ENCODE measurements at regions not wholly inside any gene's neighbourhood (a gene's known extent, or its start where the extent isn't known, plus 50 kb on each side); places are given as distances from the start of the nearest gene placed in this dataset.

DNA sequence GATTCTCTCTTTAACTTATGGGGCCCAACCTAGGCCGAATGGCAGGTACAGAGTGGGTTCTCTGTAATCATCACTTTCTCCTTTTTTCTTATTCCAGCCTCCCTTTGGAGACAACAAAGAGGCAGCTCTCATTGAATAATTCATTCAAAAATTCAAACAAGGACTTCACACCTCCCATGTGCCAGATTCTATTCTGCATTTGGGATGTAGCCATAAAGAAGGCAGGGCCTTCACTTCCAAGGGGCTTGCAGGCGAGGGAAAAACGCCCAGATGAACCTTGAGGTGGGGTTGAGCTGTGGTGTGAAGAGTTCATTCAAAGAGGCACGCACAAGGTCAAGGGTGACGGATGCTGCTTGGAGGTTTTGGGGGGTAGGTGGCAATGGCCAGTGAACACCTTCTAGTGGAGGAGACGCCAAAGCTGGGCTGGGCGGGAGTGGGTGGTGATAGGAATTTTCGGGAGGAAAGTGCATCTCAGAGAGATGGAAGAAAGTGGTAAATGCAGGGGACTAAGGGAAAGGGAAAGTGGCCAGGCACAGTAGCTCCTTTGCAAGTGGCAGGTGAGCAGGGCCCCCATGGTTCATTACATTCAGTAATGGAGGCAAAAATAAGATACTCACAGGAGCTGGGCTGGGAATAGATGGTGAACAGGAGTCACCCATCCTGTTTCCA is 499.6 kb downstream of the MIAT start:
- Histone ChIP-seq H3K4me2 (ENCODE audit: low read length, poor library complexity, severe bottlenecking) (no peak overlapping the region), H2AFZ (ENCODE audit: low read depth, low read length) (no peak overlapping the region), H3K9ac (ENCODE audit: low read length) (no peak overlapping the region), H3K79me1 (replicated peaks; ENCODE audit: low read length, poor library complexity, severe bottlenecking) (no peaks in the 10 kb centered on the region), H3K9me3 (ENCODE audit: control insufficient read depth, low read length) (peaks cover 2% of the 10 kb centered on the region), H3K36me3 (ENCODE audit: control insufficient read depth in 1 of 2, insufficient read depth in 2 of 2, low read depth in 1 of 2, low read length in 2 of 2) (no peaks in the 10 kb centered on the region), H2BK15ac (ENCODE audit: low read depth, poor library complexity, severe bottlenecking) (no peak overlapping the region), H3K4me1 (ENCODE audit: control insufficient read depth, insufficient read depth, low read depth, low read length) (peaks cover 6% of the 10 kb centered on the region), H3K23ac (ENCODE audit: low read length in 2 of 2) (no peak overlapping the region), H3K4ac (ENCODE audit: low read depth in 1 of 2, low read length in 2 of 2) (no peak overlapping the region), H3K4me3 (ENCODE audit: insufficient read depth in 1 of 2, low read depth in 1 of 2, low read length in 2 of 2) (no peak overlapping the region), H2BK120ac (ENCODE audit: low read depth, low read length) (no peak overlapping the region), H4K8ac (ENCODE audit: low read length) (no peak overlapping the region), H2AK5ac (ENCODE audit: low read length, severe bottlenecking) (no peak overlapping the region), H2BK5ac (ENCODE audit: low read depth, low read length, poor library complexity, severe bottlenecking) (no peak overlapping the region), H4K91ac (ENCODE audit: low read length) (no peak overlapping the region), H3K14ac (ENCODE audit: low read length in 2 of 2) (no peak overlapping the region), H3K27me3 (ENCODE audit: control insufficient read depth in 1 of 2, insufficient read depth in 1 of 2, low read length in 2 of 2) (peaks cover 0 to 71% of the 10 kb centered on the region in 2 experiments), H3K18ac (ENCODE audit: low read depth in 1 of 2, low read length in 2 of 2) (no peak overlapping the region), H3K27ac (ENCODE audit: low read length, poor library complexity, severe bottlenecking) (no peak overlapping the region), H2BK12ac (ENCODE audit: low read length in 2 of 2) (no peak overlapping the region)
- DNase-seq: no peak
- 96% methylated on average over 8 of the region's 8 CpGs for WGBS

DNA sequence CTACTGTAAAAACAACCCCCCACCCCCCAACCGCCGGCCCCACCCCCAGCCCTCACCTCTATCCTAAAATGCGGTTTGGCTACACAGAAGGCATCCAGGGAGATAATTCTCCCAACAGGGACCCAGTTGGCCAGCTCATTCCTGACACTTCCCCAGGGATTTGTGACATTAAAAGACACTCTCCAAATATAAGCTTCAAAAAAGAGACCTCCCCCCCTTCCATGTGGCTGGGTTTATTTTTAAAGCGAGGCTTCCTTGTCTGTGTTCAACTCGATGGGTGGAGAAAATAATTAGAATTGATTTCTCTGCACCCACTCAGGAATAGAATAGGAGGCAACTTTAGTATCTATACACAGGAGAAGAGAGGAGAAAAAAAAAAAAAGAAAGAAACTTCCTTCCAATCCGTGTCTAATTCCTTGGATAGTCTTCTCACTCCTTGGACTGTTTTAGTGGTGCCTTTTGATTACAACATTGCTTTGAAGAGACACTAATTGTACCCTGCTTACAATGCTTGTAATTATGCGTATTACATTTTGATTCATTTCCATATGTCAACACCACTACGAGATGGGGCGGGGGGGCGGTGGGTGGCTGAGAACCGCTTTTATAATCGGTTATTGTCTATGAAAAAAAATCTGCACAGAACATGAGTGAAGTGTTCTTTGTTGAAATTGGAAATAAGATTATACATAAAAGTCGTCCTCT is 500.4 kb downstream of the MIAT start:
- no peak overlapping the region for H2AFZ ChIP-seq (ENCODE audit: low read depth, low read length)
- H3K4me1 ChIP-seq (ENCODE audit: control insufficient read depth, insufficient read depth, low read depth, low read length): peaks cover 6% of the 10 kb centered on the region
- H3K23ac ChIP-seq (ENCODE audit: low read length in 2 of 2): no peak overlapping the region
- DNase-seq: no peak
- H3K4me3 ChIP-seq (ENCODE audit: insufficient read depth in 1 of 2, low read depth in 1 of 2, low read length in 2 of 2): no peak overlapping the region
- WGBS: 83% methylated on average over 4 of the region's 13 CpGs
- peaks cover 0 to 76% of the 10 kb centered on the region in 2 experiments for H3K27me3 ChIP-seq (ENCODE audit: control insufficient read depth in 1 of 2, insufficient read depth in 1 of 2, low read length in 2 of 2)
- H2AK5ac ChIP-seq (ENCODE audit: low read length, severe bottlenecking): no peak overlapping the region
- H3K4me2 ChIP-seq (ENCODE audit: low read length, poor library complexity, severe bottlenecking): no peak overlapping the region
- no peak overlapping the region for H3K9ac ChIP-seq (ENCODE audit: low read length)
- no peak overlapping the region for H2BK15ac ChIP-seq (ENCODE audit: low read depth, poor library complexity, severe bottlenecking)
- H4K8ac ChIP-seq (ENCODE audit: low read length): no peak overlapping the region
- H2BK120ac ChIP-seq (ENCODE audit: low read depth, low read length): no peak overlapping the region
- no peak overlapping the region for H4K91ac ChIP-seq (ENCODE audit: low read length)
- H3K27ac ChIP-seq (ENCODE audit: low read length, poor library complexity, severe bottlenecking): no peak overlapping the region
- H3K18ac ChIP-seq (ENCODE audit: low read depth in 1 of 2, low read length in 2 of 2): no peak overlapping the region
- no peak overlapping the region for H3K4ac ChIP-seq (ENCODE audit: low read depth in 1 of 2, low read length in 2 of 2)
- no peak overlapping the region for H3K14ac ChIP-seq (ENCODE audit: low read length in 2 of 2)
- H2BK5ac ChIP-seq (ENCODE audit: low read depth, low read length, poor library complexity, severe bottlenecking): no peak overlapping the region
- H2BK12ac ChIP-seq (ENCODE audit: low read length in 2 of 2): no peak overlapping the region
- no peaks in the 10 kb centered on the region for H3K36me3 ChIP-seq (ENCODE audit: control insufficient read depth in 1 of 2, insufficient read depth in 2 of 2, low read depth in 1 of 2, low read length in 2 of 2)
- no peaks in the 10 kb centered on the region for H3K79me1 ChIP-seq (replicated peaks; ENCODE audit: low read length, poor library complexity, severe bottlenecking)
- H3K9me3 ChIP-seq (ENCODE audit: control insufficient read depth, low read length): peaks cover 2% of the 10 kb centered on the region

- DNase-seq: no peak
- H2BK5ac ChIP-seq (ENCODE audit: low read depth, low read length, poor library complexity, severe bottlenecking): no peak overlapping the region
- 83% methylated on average over 6 of the region's 8 CpGs for WGBS
- H4K8ac ChIP-seq (ENCODE audit: low read length): no peak overlapping the region
- H2AK5ac ChIP-seq (ENCODE audit: low read length, severe bottlenecking): peak overlapping the region; percentile 17
- H3K4me2 ChIP-seq (ENCODE audit: low read length, poor library complexity, severe bottlenecking): no peak overlapping the region
- peaks cover 0 to 86% of the 10 kb centered on the region in 2 experiments for H3K27me3 ChIP-seq (ENCODE audit: control insufficient read depth in 1 of 2, insufficient read depth in 1 of 2, low read length in 2 of 2)
- H2BK15ac ChIP-seq (ENCODE audit: low read depth, poor library complexity, severe bottlenecking): no peak overlapping the region
- H3K4me1 ChIP-seq (ENCODE audit: control insufficient read depth, insufficient read depth, low read depth, low read length): peaks cover 6% of the 10 kb centered on the region
- no peak overlapping the region for H3K4ac ChIP-seq (ENCODE audit: low read depth in 1 of 2, low read length in 2 of 2)
- H2BK12ac ChIP-seq (ENCODE audit: low read length in 2 of 2): peak overlapping the region in 1 of 2 experiments; percentile 19
- no peak overlapping the region for H3K9ac ChIP-seq (ENCODE audit: low read length)
- H3K18ac ChIP-seq (ENCODE audit: low read depth in 1 of 2, low read length in 2 of 2): peak overlapping the region in 1 of 2 experiments; percentile 55
- H3K9me3 ChIP-seq (ENCODE audit: control insufficient read depth, low read length): no peaks in the 10 kb centered on the region
- H3K4me3 ChIP-seq (ENCODE audit: insufficient read depth in 1 of 2, low read depth in 1 of 2, low read length in 2 of 2): no peak overlapping the region
- H3K79me1 ChIP-seq (replicated peaks; ENCODE audit: low read length, poor library complexity, severe bottlenecking): no peaks in the 10 kb centered on the region
- H4K91ac ChIP-seq (ENCODE audit: low read length): no peak overlapping the region
- H2BK120ac ChIP-seq (ENCODE audit: low read depth, low read length): no peak overlapping the region
- H2AFZ ChIP-seq (ENCODE audit: low read depth, low read length): no peak overlapping the region
- H3K14ac ChIP-seq (ENCODE audit: low read length in 2 of 2): no peak overlapping the region
- H3K27ac ChIP-seq (ENCODE audit: low read length, poor library complexity, severe bottlenecking): no peak overlapping the region
- no peaks in the 10 kb centered on the region for H3K36me3 ChIP-seq (ENCODE audit: control insufficient read depth in 1 of 2, insufficient read depth in 2 of 2, low read depth in 1 of 2, low read length in 2 of 2)
- H3K23ac ChIP-seq (ENCODE audit: low read length in 2 of 2): no peak overlapping the region
These were observed 501.6 kb downstream of the MIAT start for GRCh38 chr22:27159016-27159415.

GRCh38 chr22:27159716-27160295 is 502.4 kb downstream of the MIAT start:
- Histone ChIP-seq H3K4me3 (ENCODE audit: insufficient read depth in 1 of 2, low read depth in 1 of 2, low read length in 2 of 2) (no peak overlapping the region), H2BK12ac (ENCODE audit: low read length in 2 of 2) (no peak overlapping the region), H3K36me3 (ENCODE audit: control insufficient read depth in 1 of 2, insufficient read depth in 2 of 2, low read depth in 1 of 2, low read length in 2 of 2) (no peaks in the 10 kb centered on the region), H2AK5ac (ENCODE audit: low read length, severe bottlenecking) (peak overlapping the region; percentile 47), H3K9me3 (ENCODE audit: control insufficient read depth, low read length) (no peaks in the 10 kb centered on the region), H4K8ac (ENCODE audit: low read length) (no peak overlapping the region), H3K4me1 (ENCODE audit: control insufficient read depth, insufficient read depth, low read depth, low read length) (peaks cover 11% of the 10 kb centered on the region), H3K27ac (ENCODE audit: low read length, poor library complexity, severe bottlenecking) (no peak overlapping the region), H3K18ac (ENCODE audit: low read depth in 1 of 2, low read length in 2 of 2) (no peak overlapping the region), H4K91ac (ENCODE audit: low read length) (no peak overlapping the region), H2BK5ac (ENCODE audit: low read depth, low read length, poor library complexity, severe bottlenecking) (no peak overlapping the region), H2BK120ac (ENCODE audit: low read depth, low read length) (no peak overlapping the region), H3K79me1 (replicated peaks; ENCODE audit: low read length, poor library complexity, severe bottlenecking) (no peaks in the 10 kb centered on the region), H3K23ac (ENCODE audit: low read length in 2 of 2) (no peak overlapping the region), H3K27me3 (ENCODE audit: control insufficient read depth in 1 of 2, insufficient read depth in 1 of 2, low read length in 2 of 2) (peaks cover 0 to 92% of the 10 kb centered on the region in 2 experiments), H3K9ac (ENCODE audit: low read length) (no peak overlapping the region), H2AFZ (ENCODE audit: low read depth, low read length) (no peak overlapping the region), H3K14ac (ENCODE audit: low read length in 2 of 2) (no peak overlapping the region), H3K4ac (ENCODE audit: low read depth in 1 of 2, low read length in 2 of 2) (no peak overlapping the region), H2BK15ac (ENCODE audit: low read depth, poor library complexity, severe bottlenecking) (no peak overlapping the region), H3K4me2 (ENCODE audit: low read length, poor library complexity, severe bottlenecking) (no peak overlapping the region)
- WGBS: 63% methylated on average over 8 of the region's 10 CpGs
- no peak for DNase-seq
